Hematopoietic multipotent progenitor cell treated with erythropoietin and hydrocortisone succinate and interleukin-3 and kit ligand, for 8 days (in vitro differentiated cells): ENCODE measurements at regions not wholly inside any gene's neighbourhood (a gene's known extent, or its start where the extent isn't known, plus 50 kb on each side); places are given as distances from the start of the nearest gene placed in this dataset.

Experiments
- DNase-seq: peaks from one replicate; pipeline ENCODE4 v3.0.0-alpha.2; 2015

GRCh38 chr12:13745111-13745860 lies 236.1 kb downstream of the GRIN2B start:
- DNase-seq = no peak

- no peak for DNase-seq
Measured at GRCh38 chr12:13744561-13744960, 236.8 kb downstream of the GRIN2B start.

- no peak for DNase-seq
Measured at GRCh38 chr12:13740149-13740545, 241.3 kb downstream of the GRIN2B start.

GRCh38 chr12:13735734-13736133 lies 245.7 kb downstream of the GRIN2B start:
- no peak for DNase-seq

GRCh38 chr12:13734584-13735152 lies 246.7 kb downstream of the GRIN2B start:
- no peak for DNase-seq

- no peak for DNase-seq
Measured at GRCh38 chr12:13727707-13728195, 253.7 kb downstream of the GRIN2B start.

- DNase-seq = no peak
Measured at GRCh38 chr12:13725049-13725448, 256.4 kb downstream of the GRIN2B start.

GRCh38 chr12:13724136-13724535 lies 257.3 kb downstream of the GRIN2B start:
- DNase-seq = no peak

- DNase-seq = no peak
Measured at GRCh38 chr12:13719986-13720385, 261.4 kb downstream of the GRIN2B start.

- no peak for DNase-seq
Measured at GRCh38 chr12:13718271-13718670, 263.1 kb downstream of the GRIN2B start.

- no peak for DNase-seq
Measured at GRCh38 chr12:13716119-13716518, 265.3 kb downstream of the GRIN2B start.

GRCh38 chr12:13713556-13714410 lies 267.6 kb downstream of the GRIN2B start:
- DNase-seq = no peak

- no peak for DNase-seq
Measured at GRCh38 chr12:13707829-13708228, 273.6 kb downstream of the GRIN2B start.

GRCh38 chr12:13702381-13702780 lies 279.0 kb downstream of the GRIN2B start:
- DNase-seq = no peak

GRCh38 chr12:13701502-13701901 lies 279.9 kb downstream of the GRIN2B start:
- no peak for DNase-seq

- no peak for DNase-seq
Measured at GRCh38 chr12:13697973-13698372, 283.4 kb downstream of the GRIN2B start.

- no peak for DNase-seq
Measured at GRCh38 chr12:13695781-13696180, 285.6 kb downstream of the GRIN2B start.

GRCh38 chr12:13692332-13692731 lies 289.1 kb downstream of the GRIN2B start:
- no peak for DNase-seq

- DNase-seq = no peak
Measured at GRCh38 chr12:13691598-13691997, 289.8 kb downstream of the GRIN2B start.

- no peak for DNase-seq
Measured at GRCh38 chr12:13687633-13688032, 293.8 kb downstream of the GRIN2B start.

- no peak for DNase-seq
Measured at GRCh38 chr12:13686260-13686659, 295.1 kb downstream of the GRIN2B start.

GRCh38 chr12:13680916-13681315 lies 300.5 kb downstream of the GRIN2B start:
- DNase-seq = no peak

- no peak for DNase-seq
Measured at GRCh38 chr12:13676880-13677279, 304.5 kb downstream of the GRIN2B start.
